ENCODE measurements at regions not wholly inside any gene's neighbourhood (a gene's known extent, or its start where the extent isn't known, plus 50 kb on each side); places are given as distances from the start of the nearest gene placed in this dataset.
A peak's percentile ranks its signal among the peaks of the same experiment; 100 is the strongest.
"Not testable (repeated sequence)": the region's sequence is repeated elsewhere in the genome, so short reads cannot be mapped to it uniquely, and the experiment has no call there.

DNA sequence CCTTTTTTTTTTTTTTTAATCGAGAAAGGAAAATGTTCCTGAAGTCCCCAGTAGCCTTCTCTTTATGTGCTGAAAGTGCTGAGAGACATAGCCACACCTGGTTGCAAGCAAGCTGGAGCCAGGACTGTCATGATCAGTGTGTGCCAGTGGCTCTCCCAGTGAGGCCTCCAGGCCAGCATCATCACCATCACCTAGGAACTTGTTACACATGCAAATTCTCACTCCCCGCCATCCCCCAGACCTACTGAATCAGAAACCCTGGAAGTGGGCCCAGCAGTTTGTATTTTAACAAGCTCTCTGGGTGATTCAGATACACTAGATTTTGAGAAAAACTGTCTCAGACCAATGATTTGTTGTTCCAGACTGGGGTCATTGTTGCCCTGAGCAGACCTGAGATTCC lies 181.9 kb upstream of the GLRA1 start:
- no peak for DNase-seq

DNA sequence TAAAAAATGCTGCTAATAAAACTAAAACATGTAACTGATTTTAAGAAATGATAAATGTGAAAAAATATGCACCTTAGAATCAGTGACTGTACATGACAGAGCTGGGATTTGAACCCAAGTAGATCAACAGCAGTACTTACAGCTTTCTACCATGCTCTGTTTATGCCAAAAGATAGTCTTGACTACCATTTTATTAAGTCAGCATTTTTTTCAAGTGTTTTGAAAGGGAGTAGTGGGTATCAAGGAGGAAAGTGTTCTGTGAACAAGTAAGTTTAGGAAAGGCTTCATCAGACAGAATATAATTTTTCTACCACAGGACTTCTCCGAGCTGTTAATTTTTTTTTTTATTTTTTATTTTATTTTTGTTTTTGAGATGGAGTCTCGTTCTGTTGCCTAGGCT lies 180.4 kb upstream of the GLRA1 start:
- no peak for DNase-seq

DNA sequence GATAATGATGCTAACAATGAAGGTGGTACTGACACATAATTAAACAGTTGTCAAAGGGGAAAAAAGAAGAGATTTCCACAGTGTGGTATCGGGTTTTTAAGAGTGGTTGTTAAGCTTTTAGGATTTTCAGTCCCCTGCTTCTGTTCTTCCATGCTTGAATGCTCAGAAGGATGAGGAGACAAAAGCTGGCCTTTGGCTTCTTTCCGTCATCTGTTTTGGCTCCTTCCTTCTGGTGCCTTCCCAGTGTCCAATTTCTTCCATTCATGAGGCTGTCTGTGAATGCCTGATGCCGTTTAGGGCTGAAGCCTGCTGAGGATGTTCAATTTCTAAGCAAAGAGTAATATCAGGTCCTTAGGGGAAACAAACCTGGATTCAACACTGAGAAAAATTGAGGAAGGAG lies 179.6 kb upstream of the GLRA1 start:
- no peak for DNase-seq

DNA sequence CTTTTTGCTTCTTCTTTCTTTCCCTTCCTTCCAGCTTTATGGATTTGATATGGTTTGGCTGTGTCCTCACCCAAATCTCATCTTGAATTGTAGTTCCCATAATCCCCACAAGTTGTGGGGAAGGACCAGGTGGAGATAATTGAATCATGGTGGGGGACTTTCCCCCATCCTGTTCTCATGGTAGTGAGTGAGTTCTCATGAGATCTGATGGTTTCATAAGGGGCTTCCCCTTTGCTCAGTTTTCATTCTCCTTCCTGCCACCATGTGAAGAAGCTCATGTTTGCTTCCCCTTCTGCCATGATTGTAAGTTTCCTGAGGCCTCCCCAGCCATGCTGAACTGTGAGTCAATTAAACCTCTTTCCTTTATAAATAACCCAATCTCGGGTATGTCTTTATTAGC lies 178.3 kb upstream of the GLRA1 start:
- DNase-seq = not testable (repeated sequence)

DNA sequence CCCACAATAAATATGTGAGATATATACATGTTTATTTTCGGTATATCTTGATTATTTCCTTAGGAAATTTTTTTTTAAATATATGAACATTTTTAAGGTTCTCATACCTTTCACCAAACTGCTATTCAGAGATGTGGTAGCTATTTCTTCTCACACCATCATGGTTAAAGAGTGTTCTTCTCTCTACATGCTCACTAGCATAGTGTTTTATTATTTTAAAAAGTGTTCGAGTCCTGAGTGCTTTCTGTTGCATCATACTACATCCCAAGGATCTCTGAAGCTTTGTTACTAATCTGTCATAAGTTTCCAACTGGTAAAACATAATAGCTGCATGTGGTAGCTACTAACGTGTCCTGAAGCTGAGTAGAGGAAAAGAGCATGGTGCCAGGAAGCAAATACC lies 177.4 kb upstream of the GLRA1 start:
- DNase-seq = no peak

DNA sequence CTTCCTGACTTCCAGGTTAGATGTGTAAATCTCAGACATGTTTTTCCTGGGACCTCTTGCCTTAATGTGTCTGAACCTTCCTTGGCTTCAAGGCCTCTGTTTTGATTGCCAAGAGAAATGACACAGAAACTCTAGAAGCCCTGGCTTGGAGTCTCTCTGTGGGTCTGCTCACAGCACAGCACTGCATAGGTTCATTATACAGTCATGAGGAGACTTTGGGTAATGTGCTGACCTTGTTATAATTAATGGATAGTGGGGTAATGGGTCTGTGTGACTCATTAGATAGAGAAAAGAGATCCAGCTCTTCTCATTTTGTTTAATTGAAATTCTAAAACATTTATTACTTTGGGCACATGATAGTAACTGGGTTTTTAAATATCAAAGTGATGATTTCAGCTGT lies 175.8 kb upstream of the GLRA1 start:
- DNase-seq = no peak

DNA sequence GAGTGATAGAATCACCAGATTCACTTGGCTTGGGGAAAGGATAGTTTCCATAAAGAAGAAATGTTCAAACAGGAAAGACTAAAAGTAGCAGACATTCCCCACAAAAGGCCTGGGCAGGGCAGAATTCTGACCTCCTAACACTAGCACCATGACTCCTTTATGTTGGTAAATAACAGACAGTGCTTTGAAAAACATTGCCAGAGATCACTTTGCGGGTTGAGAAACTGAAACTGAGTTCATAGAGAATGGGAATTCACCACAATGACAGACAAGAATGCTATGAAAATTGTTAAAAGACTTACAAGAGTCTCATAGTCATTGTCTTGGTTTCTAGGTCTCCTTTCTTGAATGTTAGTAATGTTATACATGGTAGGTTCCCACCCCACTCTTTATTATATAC lies 172.5 kb upstream of the GLRA1 start:
- no peak for DNase-seq

DNA sequence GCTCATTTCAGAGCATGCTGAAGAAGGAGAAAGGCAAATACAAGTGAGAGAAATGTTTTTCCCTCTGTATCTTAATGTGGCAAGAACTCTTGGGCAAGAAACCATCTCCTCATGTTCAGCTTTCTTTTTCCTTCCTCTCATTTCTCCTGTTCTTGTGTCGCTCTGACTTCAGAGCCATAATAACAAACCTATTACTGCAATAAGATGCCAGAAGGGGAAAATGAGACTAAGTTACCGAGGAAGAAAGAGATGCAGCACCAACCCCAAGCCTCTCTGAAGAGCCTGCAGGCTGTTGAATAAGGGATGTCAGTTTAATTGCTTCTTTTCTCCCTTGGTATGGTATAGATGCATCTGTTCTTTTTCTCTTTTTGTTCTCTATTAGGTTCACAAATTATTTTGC lies 170.1 kb upstream of the GLRA1 start:
- no peak for DNase-seq

DNA sequence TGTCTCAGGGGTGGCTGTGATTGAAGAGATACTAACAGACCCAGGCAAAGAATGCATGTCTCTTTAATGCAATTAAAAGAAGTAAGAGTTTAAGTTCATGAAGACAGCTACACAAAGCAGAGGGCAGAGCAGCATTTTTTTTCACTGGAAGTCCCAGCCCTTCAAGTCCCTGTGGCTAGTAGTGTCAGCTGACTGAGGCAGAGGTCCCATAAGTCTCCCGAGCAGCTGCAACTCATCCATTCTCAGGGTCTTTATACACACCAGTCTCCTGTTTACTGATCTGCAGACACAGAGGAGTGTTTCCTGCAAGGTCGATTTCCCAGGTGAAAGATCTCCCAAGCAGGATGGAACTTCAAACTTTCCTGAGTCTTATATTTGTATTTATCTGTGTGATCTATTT lies 169.4 kb upstream of the GLRA1 start:
- peak; percentile 30 for DNase-seq

DNA sequence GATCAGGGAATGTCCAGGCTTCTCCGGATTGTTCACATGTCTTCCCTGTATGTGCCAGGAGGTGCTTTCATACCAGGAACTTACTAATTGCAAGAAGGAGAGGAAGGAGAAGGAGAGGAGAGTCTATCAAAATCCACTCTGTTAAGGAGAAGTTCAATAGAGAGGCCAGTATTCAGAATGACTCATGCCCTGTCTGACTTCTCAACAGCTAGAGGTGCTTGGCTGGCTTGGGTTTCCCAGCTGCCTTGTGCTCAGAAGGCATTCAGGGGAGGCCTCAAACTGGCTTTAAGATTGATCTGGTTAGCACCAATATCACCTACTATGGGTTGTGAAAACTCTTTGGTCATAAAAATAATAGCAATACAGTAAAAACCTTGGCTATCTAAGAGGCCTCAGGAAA lies 167.9 kb upstream of the GLRA1 start:
- no peak for DNase-seq

DNA sequence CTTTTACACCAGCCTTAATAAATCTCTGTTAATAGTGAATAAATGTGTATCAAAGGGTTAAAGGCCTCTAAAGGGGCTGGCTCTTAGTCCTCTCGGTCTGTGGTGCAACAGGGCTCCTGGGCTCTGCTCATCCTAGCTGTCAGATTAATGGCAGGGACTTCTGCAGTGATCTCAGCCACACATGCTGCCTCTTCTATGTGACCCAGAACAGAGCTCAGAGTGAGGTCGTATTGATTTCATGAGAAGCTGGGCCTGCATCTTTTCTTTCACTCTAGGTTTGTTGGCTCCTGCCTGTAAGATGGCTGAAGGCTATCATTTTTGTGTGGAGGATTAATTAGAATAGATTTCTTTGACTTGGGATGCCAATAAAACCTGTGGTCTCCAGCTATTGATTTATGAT lies 165.0 kb upstream of the GLRA1 start:
- peak; percentile 6 for DNase-seq

DNA sequence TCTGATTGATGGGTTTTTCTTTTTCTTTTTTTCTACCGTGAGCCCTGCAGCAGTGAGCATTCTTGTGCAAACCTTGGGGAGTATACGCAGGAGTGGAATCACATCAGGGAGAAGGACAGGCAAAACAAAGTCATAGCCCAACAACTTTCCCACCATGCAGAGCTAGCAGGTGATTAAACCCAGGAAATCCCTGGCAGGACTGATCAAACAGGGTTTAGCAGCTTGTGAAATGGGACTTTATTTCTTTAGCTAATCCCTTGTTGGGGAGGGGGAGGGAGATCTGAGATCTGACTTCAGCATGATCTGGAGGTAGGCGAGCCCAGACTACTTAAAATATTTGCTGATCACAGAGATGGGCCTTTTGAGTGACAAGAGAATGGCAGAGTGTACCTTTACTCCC lies 162.0 kb upstream of the GLRA1 start:
- DNase-seq = peak; percentile 5

DNA sequence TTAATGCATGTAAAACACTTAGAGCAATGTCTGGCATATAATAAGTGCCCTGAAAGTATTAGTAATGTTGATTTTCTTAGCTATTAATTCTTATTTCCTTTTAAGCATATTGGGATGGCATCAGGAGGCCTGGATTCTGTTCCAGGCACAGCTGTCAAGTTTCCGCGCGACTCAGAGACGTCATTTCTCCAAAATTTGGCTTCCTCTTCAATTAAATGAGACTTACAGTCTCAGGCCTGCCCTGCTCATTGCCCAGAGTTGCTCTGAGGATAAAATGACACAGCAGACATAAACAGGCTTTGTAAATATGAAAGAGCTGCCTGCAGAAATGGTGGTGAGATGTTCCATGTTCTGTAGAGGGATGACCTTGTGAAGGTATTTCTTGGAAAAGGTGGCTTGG lies 159.8 kb upstream of the GLRA1 start:
- DNase-seq = peak; percentile 6

DNA sequence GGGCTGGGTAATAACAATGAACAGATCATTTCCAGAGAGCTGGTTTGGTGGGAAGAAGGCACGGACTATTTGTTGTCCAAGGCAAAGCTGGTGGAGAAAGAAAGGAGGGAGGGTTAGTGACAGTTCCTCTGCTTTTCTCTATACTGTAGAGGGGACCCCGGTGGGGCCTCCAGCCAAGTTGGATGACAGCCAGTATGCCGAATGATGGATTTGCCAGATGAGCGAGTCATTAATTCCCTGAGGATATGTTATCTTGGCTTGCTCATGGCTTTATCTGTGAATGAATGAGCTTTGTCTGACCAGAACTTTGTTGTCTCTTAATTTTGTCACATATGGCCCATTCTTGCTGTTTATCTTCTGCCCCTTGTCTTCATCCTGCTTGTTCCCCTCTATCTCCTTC lies 158.6 kb upstream of the GLRA1 start:
- peak; percentile 17 for DNase-seq

DNA sequence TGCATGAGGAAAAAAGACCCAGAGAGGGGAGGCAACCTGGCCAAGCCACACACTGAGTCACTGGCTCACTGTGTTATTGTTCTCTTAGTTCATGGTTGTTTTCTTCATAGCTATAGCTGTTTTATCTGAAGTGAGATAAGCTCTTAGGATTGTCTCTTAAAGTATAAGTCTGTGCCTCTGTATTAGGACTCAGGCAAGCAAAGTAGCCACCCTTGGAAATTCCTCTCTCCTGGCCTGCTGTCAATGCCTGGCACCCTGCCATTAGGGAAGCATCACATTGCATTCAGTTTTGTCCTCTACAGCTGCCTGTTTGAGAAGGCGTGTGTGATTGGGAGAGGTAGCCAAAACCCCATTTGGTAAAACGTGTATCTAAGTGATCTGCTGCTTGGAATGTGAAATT lies 147.4 kb upstream of the GLRA1 start:
- peak; percentile 76 for DNase-seq

DNA sequence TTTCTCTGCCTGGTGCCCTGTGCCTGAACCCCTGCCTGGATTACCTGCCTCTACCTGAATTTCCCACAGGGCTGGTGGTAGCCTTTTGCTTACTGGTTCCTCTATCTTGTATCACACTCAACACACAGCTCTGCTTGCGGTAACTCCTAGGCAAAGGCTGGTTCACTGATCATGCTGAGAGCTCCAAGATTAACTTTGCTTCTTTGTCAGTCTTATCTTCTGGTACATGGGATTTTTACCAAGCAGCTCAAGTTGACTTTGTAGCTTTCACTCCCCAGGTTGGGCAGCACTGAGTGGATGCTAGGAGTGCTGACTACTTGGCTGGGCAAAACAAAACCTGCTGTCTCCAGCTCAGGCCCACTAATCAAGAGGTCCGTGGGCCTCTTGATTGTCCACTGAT lies 145.9 kb upstream of the GLRA1 start:
- DNase-seq = no peak

DNA sequence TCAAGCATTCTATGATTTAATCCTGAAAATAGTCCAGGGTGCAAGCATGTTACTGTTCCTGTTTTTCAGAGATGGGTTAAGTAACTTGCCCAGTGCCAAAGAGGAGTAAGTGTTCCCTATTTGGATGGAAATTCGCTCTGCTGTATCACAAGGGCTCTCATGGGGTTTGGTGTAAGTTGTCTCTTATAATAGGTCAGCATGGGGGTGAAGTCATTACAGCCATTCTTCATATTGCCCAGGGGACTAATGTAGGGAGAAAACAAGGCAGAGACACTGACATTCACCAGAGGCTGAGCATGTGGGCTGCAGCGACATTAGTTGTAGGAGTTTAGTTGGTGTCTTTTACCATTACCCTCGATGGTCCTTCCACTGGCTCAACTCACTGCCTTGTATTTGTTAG lies 142.1 kb upstream of the GLRA1 start:
- DNase-seq = no peak

DNA sequence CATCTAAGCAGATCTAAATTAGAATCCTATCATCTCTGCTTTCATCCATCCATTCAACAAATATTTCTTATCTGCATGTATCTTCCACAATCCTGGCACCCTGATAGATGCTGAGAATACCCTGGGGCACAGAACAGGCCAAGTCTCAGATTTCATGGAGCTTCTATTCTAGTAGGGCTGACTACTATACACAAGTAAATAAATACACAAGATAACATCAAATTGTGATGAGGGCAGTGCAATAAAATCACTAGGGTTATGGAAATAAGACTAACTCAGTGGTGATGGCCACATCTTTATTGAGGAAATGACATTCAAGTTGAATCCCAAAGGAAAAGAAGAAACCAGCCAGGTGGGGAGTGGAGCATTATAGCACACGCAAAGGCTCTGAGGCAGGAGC lies 138.4 kb upstream of the GLRA1 start:
- no peak for DNase-seq

DNA sequence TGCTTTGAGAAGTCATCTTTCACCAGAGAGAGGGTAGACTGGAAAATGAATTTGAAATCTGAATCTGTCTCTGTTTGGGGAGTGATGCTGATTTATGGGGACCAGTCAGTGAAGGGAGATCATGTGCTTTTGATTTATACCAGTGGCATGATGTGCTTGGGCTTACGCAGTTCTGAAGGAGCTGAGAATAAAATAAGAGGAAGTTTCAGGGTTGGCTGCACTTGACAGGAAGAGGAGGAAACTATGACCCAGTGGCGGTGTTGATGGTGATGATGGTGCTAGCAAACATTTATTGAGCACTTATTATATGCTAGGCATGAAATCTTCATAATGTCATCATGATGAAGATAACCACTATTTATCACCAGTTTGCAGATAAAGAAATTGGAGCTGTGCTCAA lies 136.4 kb upstream of the GLRA1 start:
- DNase-seq = no peak

DNA sequence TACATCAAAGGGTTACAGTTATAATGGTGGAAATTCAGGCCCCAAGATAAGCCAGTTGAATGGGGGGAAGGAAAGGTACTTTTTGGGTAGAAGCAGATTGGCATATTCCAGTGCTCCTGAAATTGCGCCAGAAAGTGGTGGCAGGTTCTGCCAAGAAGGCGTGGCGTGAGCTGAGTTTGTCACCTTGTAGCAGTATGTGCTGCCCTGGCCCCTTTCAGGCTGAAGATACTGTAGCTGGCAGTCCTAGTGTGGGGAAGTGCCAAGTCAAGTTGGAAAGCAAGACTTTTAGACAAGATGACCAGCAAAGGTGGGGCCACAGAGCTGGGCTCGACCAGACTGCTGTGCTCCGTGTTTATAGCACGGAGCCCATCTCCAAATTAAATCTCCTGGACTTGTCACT lies 133.6 kb upstream of the GLRA1 start:
- DNase-seq = no peak

DNA sequence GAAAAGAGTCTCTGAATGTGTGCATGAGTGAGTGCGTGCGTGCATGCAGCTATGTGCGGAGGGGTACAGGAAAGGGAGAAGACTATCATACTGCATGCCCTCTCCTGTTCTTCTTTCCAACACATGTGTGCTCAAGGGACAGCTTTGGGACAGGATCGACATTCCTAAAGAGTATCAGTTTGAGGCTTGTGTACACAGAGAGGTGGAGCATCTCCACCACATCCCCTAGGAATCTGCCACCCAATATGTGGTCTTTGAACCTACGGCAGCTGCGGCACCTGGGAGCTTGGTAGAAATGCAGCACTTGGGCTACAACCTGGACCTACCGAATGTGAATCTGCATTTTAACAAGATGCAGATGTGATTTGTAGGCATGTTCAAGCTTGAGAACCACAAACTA lies 132.3 kb upstream of the GLRA1 start:
- no peak for DNase-seq

DNA sequence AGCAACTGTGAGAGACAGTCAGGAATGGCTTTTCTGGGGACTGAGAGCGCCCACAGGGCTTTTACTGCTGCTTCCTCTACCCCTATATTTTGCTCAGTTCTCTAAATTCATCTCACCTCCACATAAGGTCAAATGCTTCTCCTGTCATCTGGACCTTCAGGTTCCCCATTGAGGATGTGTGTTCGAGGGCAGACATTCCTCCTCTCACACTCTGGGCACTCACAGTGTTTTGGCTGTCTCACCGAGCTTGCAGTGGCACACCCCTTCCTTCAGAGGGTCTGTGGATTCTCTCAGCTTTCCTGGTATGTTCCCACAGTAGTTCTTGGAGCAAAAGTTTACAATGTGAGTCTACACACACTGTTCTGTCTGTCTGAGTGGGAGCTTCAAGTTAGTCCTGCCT lies 127.8 kb upstream of the GLRA1 start:
- DNase-seq = no peak

DNA sequence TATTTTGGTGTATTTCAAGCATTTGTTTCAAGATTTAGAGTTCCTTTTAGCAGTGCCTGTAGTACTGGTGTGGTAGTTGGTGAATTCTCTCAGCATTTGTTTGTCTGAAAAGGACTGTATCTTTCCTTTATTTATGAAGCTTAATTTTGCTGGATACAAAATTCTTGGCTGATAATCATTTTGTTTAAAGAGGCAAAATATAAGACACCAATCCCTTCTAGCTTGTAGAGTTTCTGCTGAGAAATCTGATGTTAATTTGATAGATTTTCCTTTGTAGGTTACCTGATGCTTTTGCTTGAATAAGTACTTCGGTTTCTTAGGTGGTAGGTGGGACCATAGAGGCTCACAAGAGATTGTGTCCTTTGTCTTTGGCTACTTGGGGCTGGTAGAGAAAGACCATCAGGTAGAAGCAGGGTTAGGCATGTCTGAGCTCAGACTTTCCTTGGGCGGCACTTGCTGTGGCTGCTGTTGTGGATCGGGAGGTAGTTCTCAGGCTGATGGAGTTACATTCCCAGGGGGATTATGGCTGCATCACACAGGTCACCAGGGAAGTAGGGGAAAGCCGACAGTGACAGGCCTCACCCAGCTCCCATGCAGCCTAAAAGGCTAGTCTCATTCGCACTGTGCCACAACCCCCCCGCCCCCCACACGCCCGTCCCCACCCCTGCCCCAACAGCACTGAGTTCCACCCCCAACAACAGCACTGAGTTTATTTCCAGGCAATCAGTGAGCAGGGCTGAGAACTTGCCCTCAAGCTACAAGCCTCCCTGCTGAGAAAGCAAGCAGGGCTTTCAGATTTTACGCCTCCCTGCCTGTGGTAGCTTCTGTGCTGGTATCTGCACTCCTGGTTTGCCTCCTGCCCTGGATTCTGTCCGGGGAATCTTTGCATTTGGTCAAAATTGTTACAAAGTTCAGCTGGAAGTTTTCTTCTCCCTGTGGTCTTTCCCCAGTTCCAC lies 127.1 kb upstream of the GLRA1 start:
- DNase-seq = no peak

DNA sequence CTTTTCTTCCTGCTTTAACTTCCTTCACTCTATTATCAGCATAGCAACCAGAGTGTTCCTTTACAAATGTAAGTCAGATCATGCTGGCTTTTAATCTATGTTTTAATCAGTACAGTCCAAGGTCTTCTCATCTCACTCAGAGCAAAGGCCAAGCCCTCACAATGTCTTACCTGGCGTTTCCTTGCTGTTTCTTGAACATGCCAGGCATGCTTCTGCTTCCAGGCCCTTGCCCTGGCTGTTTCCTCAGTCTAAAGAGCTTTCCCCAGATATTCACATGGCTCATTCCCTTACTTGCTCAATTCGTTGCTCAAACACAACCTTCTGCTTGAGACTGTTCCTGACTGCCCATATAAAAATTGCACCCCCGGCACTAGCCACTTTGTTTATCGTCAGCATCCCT lies 121.7 kb upstream of the GLRA1 start:
- DNase-seq = no peak

DNA sequence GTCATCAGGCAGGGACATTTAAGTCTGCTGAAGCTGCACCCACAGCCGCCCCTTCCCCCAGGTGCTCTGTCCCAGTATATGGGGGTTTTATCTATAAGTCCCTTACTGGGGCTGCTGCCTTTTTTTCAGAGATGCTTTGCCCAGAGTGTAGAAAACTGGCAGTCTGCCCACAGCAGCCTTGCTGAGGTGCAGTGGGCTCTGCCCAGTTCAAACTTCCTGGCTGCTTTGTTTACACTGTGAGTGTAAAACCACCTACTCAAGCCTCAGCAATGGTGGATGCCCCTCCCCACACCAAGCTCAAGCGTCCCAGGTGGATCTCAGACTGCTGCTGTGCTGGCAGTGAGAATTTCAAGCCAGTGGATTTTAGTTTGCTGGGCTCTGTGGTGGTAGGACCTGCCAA lies 114.2 kb upstream of the GLRA1 start:
- DNase-seq = not testable (repeated sequence)

Data from tongue (tissue), 1 donor.